Astrocyte of the spinal cord (primary cell): ENCODE measurements at regions not wholly inside any gene's neighbourhood (a gene's known extent, or its start where the extent isn't known, plus 50 kb on each side); places are given as distances from the start of the nearest gene placed in this dataset.

Source experiments
- DNase-seq: peaks from one replicate; pipeline ENCODE4 v3.0.0; 2011; ENCODE audit warnings: low read depth, low spot score
- H3K4me3 ChIP-seq: 2 replicates; pipeline ENCODE4 v1.5.1; 2011; ENCODE audit warnings: low read depth, mild to moderate bottlenecking, low read length, moderate library complexity
- CTCF ChIP-seq: IDR thresholded peaks from 2 replicates; pipeline ENCODE4 v1.5.1; 2012; ENCODE audit warnings: low read depth, mild to moderate bottlenecking, low read length, inconsistent platforms
- in situ Hi-C: cut with HindIII; loops from 2 replicates; pipeline ENCODE4 v1.10.0; 2017; ENCODE audit warnings: low sequenced_read_pairs

GRCh38 chr12:126752021-126752420, 1514.9 kb upstream of the TMEM132C start:
- DNase-seq, result peak; percentile 10
- no peak overlapping the region for H3K4me3 ChIP-seq
- no peak for TF ChIP-seq CTCF
- in situ Hi-C loops, result no loop called here

- no peak for TF ChIP-seq CTCF
- no peak for DNase-seq
- H3K4me3 ChIP-seq, result no peak overlapping the region
- in situ Hi-C loops, result no loop called here
Observed at GRCh38 chr12:126757326-126757725, 1509.6 kb upstream of the TMEM132C start.

- DNase-seq, result no peak
- no peak overlapping the region for H3K4me3 ChIP-seq
- no peak for TF ChIP-seq CTCF
- in situ Hi-C loops, result no loop called here
Observed at GRCh38 chr12:126760092-126760491, 1506.9 kb upstream of the TMEM132C start.

- DNase-seq, result no peak
- no peak overlapping the region for H3K4me3 ChIP-seq
- TF ChIP-seq CTCF, result no peak
- in situ Hi-C loops, result no loop called here
Observed at GRCh38 chr12:126761420-126761819, 1505.5 kb upstream of the TMEM132C start.

- H3K4me3 ChIP-seq, result no peak overlapping the region
- TF ChIP-seq CTCF, result no peak
- in situ Hi-C loops, result no loop called here
- DNase-seq, result no peak
Observed at GRCh38 chr12:126762150-126762549, 1504.8 kb upstream of the TMEM132C start.

GRCh38 chr12:126763359-126763758, 1503.6 kb upstream of the TMEM132C start:
- TF ChIP-seq CTCF, result no peak
- no peak overlapping the region for H3K4me3 ChIP-seq
- in situ Hi-C loops, result no loop called here
- no peak for DNase-seq

GRCh38 chr12:126767334-126767733, 1499.6 kb upstream of the TMEM132C start:
- no peak overlapping the region for H3K4me3 ChIP-seq
- in situ Hi-C loops, result no loop called here
- DNase-seq, result no peak
- TF ChIP-seq CTCF, result no peak
